HCT116 (cell line): ENCODE measurements at regions not wholly inside any gene's neighbourhood (a gene's known extent, or its start where the extent isn't known, plus 50 kb on each side); places are given as distances from the start of the nearest gene placed in this dataset.

Source experiments
- ATAC-seq: fragments of 200-7000 bp; cut with Tn5 transposase; 2 replicates; pipeline ENCODE4 v1.9.1; 2020; ENCODE audit warnings: mild to moderate bottlenecking, moderate library complexity
- BruUV-seq: library from RNA; stranded (reverse); fragments of 400-500 nt; replicated peaks from 2 replicates; lab custom pipeline; 2021; lab: Mats Ljungman, UMichigan
- CTCF ChIA-PET: fragments of 300-600 bp; sonication (Branson Sonifier 250); formaldehyde crosslinking; loops from one replicate; lab custom pipeline; 2021; ENCODE audit warnings: antibody characterized with exemption; lab: Charles Lee
- POLR2A ChIA-PET: fragments of 300-600, 350-600 bp; sonication (Branson Sonifier 250); formaldehyde crosslinking; loops from one replicate; lab custom pipeline; 2021; ENCODE audit warnings: antibody characterized with exemption; lab: Charles Lee
- RAD21 ChIA-PET, 2 experiments: fragments of 300-600 bp; sonication (Branson Sonifier 250); formaldehyde crosslinking; loops; one replicate each; lab custom pipeline; 2023; ENCODE audit warnings: low total read pairs in 2 of 2; ENCODE audit not compliant: uncharacterized antibody in 2 of 2, unreplicated experiment in 2 of 2, low non-redundant PET in 1 of 2; lab: Charles Lee
- DNase-seq: peaks from one replicate; pipeline ENCODE4 v3.0.0-alpha.2; 2010; ENCODE audit warnings: low read depth, low spot score
- H2AFZ ChIP-seq: fragments of 200-600 bp; shearing (Covaris generic), sonication (generic); 2 replicates; pipeline ENCODE4 v1.6.1; 2017; ENCODE audit warnings: low read depth, mixed run types, mixed read lengths, antibody characterized with exemption, low read length; ENCODE audit not compliant: poor library complexity, severe bottlenecking
- H3K27ac ChIP-seq: 2 replicates; pipeline ENCODE4 v1.5.1; 2012; ENCODE audit warnings: low read depth, low read length
- H3K27me3 ChIP-seq: fragments of 200-600 bp; sonication (generic); 2 replicates; pipeline ENCODE4 v1.6.1; 2016; ENCODE audit warnings: mixed run types, low read length, mixed read lengths; ENCODE audit not compliant: insufficient read depth
- H3K36me3 ChIP-seq, 2 experiments: fragments of 200-500 bp in 1 of 2; fragments of 200-600 bp in 1 of 2; sonication (Bioruptor generic) in 1 of 2; sonication (generic) in 1 of 2; 2 replicates each; pipeline versions ENCODE4 v1.5.1 to v1.6.1; 2014 to 2016; ENCODE audit warnings: low read length in 2 of 2, inconsistent platforms in 1 of 2, mixed read lengths in 1 of 2, mixed run types in 1 of 2; ENCODE audit not compliant: insufficient read depth in 2 of 2, control insufficient read depth in 1 of 2
- H3K4me1 ChIP-seq, 2 experiments: fragments of 200-600 bp in 1 of 2; sonication (generic) in 1 of 2; 2 replicates each; pipeline versions ENCODE4 v1.5.1 to v1.6.1; 2012 to 2017; ENCODE audit warnings: low read length in 2 of 2, inconsistent platforms in 1 of 2, mild to moderate bottlenecking in 1 of 2, mixed read lengths in 1 of 2, mixed run types in 1 of 2, moderate library complexity in 1 of 2; ENCODE audit not compliant: insufficient read depth in 2 of 2, control insufficient read depth in 1 of 2
- H3K4me2 ChIP-seq: fragments of 200-600 bp; sonication (generic); 2 replicates; pipeline ENCODE4 v1.6.1; 2017; ENCODE audit warnings: mixed run types, low read length, mixed read lengths
- H3K4me3 ChIP-seq, 2 experiments: fragments of 200-600 bp in 1 of 2; sonication (generic) in 1 of 2; replicated peaks in 1 of 2; 2 replicates each; pipeline ENCODE4 v1.5.1; 2011 to 2016; ENCODE audit warnings: low read length in 2 of 2, control low read depth in 1 of 2, low read depth in 1 of 2, mild to moderate bottlenecking in 1 of 2, mixed read lengths in 1 of 2, mixed run types in 1 of 2
- H3K79me2 ChIP-seq: fragments of 200-600 bp; sonication (generic); 2 replicates; pipeline ENCODE4 v1.6.1; 2017; ENCODE audit warnings: mild to moderate bottlenecking, mixed run types, low read length, moderate library complexity, mixed read lengths; ENCODE audit not compliant: insufficient read depth
- H3K9ac ChIP-seq: fragments of 200-600 bp; sonication (generic); 2 replicates; pipeline ENCODE4 v1.6.1; 2016; ENCODE audit warnings: low read length, mixed read lengths
- H3K9me2 ChIP-seq: fragments of 200-600 bp; sonication (generic), shearing (Covaris generic); 2 replicates; pipeline ENCODE4 v1.6.1; 2017; ENCODE audit warnings: mixed run types, mild to moderate bottlenecking, moderate library complexity; ENCODE audit not compliant: insufficient read depth
- H3K9me3 ChIP-seq, 2 experiments: fragments of 200-500 bp in 1 of 2; fragments of 200-600 bp in 1 of 2; sonication (Bioruptor generic) in 1 of 2; sonication (generic) in 1 of 2; 2 replicates each; pipeline ENCODE4 v1.6.1; 2014 to 2017; ENCODE audit warnings: low read length in 2 of 2, mixed read lengths in 2 of 2, inconsistent platforms in 1 of 2, low read depth in 1 of 2, mild to moderate bottlenecking in 1 of 2, mixed run types in 1 of 2, moderate library complexity in 1 of 2; ENCODE audit not compliant: control insufficient read depth in 1 of 2, insufficient read depth in 1 of 2
- H4K20me1 ChIP-seq: fragments of 200-600 bp; sonication (generic), shearing (Covaris generic); 2 replicates; pipeline ENCODE4 v1.6.1; 2017; ENCODE audit warnings: mixed run types, mild to moderate bottlenecking, moderate library complexity; ENCODE audit not compliant: insufficient read depth
- CBX3 ChIP-seq: IDR thresholded peaks from 2 replicates; pipeline ENCODE4 v1.6.1; 2012; ENCODE audit warnings: low read depth
- CEBPB ChIP-seq: IDR thresholded peaks from 2 replicates; pipeline ENCODE4 v1.6.1; 2012; ENCODE audit warnings: low read depth
- EGR1 ChIP-seq: IDR thresholded peaks from 2 replicates; pipeline ENCODE4 v1.6.1; 2012; ENCODE audit warnings: low read depth
- ELF1 ChIP-seq: IDR thresholded peaks from 2 replicates; pipeline ENCODE4 v1.6.1; 2012; ENCODE audit warnings: low read depth, borderline replicate concordance
- JUND ChIP-seq: IDR thresholded peaks from 2 replicates; pipeline ENCODE4 v1.6.1; 2012
- POLR2A ChIP-seq: IDR thresholded peaks from 2 replicates; pipeline ENCODE4 v1.7.0; 2011; ENCODE audit warnings: borderline replicate concordance; ENCODE audit not compliant: insufficient read depth, insufficient read length; ENCODE audit errors: extremely low read depth
- POLR2AphosphoS5 ChIP-seq: IDR thresholded peaks from 2 replicates; pipeline ENCODE4 v1.6.1; 2011; ENCODE audit warnings: mild to moderate bottlenecking, low read depth, low read length, moderate library complexity
- RAD21 ChIP-seq: IDR thresholded peaks from 2 replicates; pipeline ENCODE4 v1.6.1; 2012; ENCODE audit warnings: low read depth, mild to moderate bottlenecking
- SP1 ChIP-seq: IDR thresholded peaks from 2 replicates; pipeline ENCODE4 v1.6.1; 2012; ENCODE audit warnings: low read depth
- YY1 ChIP-seq: IDR thresholded peaks from 2 replicates; pipeline ENCODE4 v1.6.1; 2011; ENCODE audit warnings: low read length, low read depth, moderate library complexity, mild to moderate bottlenecking; ENCODE audit not compliant: insufficient replicate concordance; ENCODE audit errors: extremely low read depth
- ZFX ChIP-seq: fragments of 450-650 bp; IDR thresholded peaks from 2 replicates; pipeline ENCODE4 v1.6.1; 2017
- intact Hi-C: fragments of 100-400 bp; cut with micrococcal nuclease; formaldehyde crosslinking; loops from 2 replicates; pipeline ENCODE4 v1.10.0; 2022

- H3K4me3 ChIP-seq: no peak overlapping the region
- no peak overlapping the region for H3K4me2 ChIP-seq
- H2AFZ ChIP-seq: no peak overlapping the region
- no peaks in the 10 kb centered on the region for H3K79me2 ChIP-seq
- H3K9ac ChIP-seq: no peak overlapping the region
- CTCF ChIA-PET: no interaction called here
- POLR2A ChIA-PET: no interaction called here
- H3K9me2 ChIP-seq: no peaks in the 10 kb centered on the region
- no peaks in the 10 kb centered on the region for H3K27me3 ChIP-seq
- no peaks in the 10 kb centered on the region for H4K20me1 ChIP-seq
- intact Hi-C loops: no loop called here
- no peaks in the 10 kb centered on the region for H3K36me3 ChIP-seq
- no peaks in the 10 kb centered on the region for H3K9me3 ChIP-seq
- DNase-seq (no peak), ATAC-seq (no peak)
- no peaks in the 10 kb centered on the region for H3K4me1 ChIP-seq
- no peak overlapping the region for H3K27ac ChIP-seq
- BruUV-seq: no TSS peak
- RAD21 ChIA-PET: no interaction called here
- TF ChIP-seq POLR2A (no peak), ELF1 (no peak), CBX3 (no peak), ZFX (no peak), RAD21 (no peak)
These were observed 157.5 kb downstream of the TINAG start for GRCh38 chr6:54465649-54466300.

- H3K9me2 ChIP-seq: no peaks in the 10 kb centered on the region
- ChIA-PET CTCF (no interaction called here), POLR2A (no interaction called here), RAD21 (no interaction called here)
- H3K36me3 ChIP-seq: no peaks in the 10 kb centered on the region
- no peaks in the 10 kb centered on the region for H4K20me1 ChIP-seq
- no peaks in the 10 kb centered on the region for H3K9me3 ChIP-seq
- no TSS peak for BruUV-seq
- no peak overlapping the region for H3K4me2 ChIP-seq
- H3K9ac ChIP-seq: no peak overlapping the region
- no peak overlapping the region for H2AFZ ChIP-seq
- H3K79me2 ChIP-seq: no peaks in the 10 kb centered on the region
- no peak for DNase-seq
- intact Hi-C loops: no loop called here
- TF ChIP-seq JUND (no peak), YY1 (no peak), SP1 (no peak), EGR1 (no peak), CEBPB (no peak), ZFX (no peak), POLR2AphosphoS5 (no peak)
- H3K4me1 ChIP-seq: no peaks in the 10 kb centered on the region
- ATAC-seq: no peak
- H3K4me3 ChIP-seq: no peak overlapping the region
- H3K27me3 ChIP-seq: no peaks in the 10 kb centered on the region
- no peak overlapping the region for H3K27ac ChIP-seq
These were observed 159.1 kb downstream of the TINAG start for GRCh38 chr6:54467384-54467783.
